IMR-90 (cell line): ENCODE measurements at regions not wholly inside any gene's neighbourhood (a gene's known extent, or its start where the extent isn't known, plus 50 kb on each side); places are given as distances from the start of the nearest gene placed in this dataset.
A peak's percentile ranks its signal among the peaks of the same experiment; 100 is the strongest.

Source experiments
- ATAC-seq: fragments of 200-7000 bp; cut with Tn5 transposase; 2 replicates; pipeline ENCODE4 v1.9.1; 2020; ENCODE audit warnings: low read depth, mild to moderate bottlenecking, moderate library complexity
- BruUV-seq: library from RNA; stranded (reverse); fragments of 400-500 nt; replicated peaks from 2 replicates; lab custom pipeline; 2021; lab: Mats Ljungman, UMichigan
- CTCF ChIA-PET: fragments of 300-600 bp; formaldehyde crosslinking; extraction: SDS; loops from one replicate; lab custom pipeline; 2021; ENCODE audit warnings: antibody characterized with exemption; lab: Yijun Ruan, JAX
- POLR2A ChIA-PET: fragments of 300-600 bp; sonication (Branson Sonifier 250); formaldehyde crosslinking; loops from one replicate; lab custom pipeline; 2022; ENCODE audit warnings: antibody characterized with exemption; ENCODE audit not compliant: unreplicated experiment; lab: Charles Lee
- DNase-seq: peaks from one replicate; pipeline ENCODE4 v3.0.0; 2013
- H2AFZ ChIP-seq: replicated peaks from 2 replicates; pipeline ENCODE3; 2013; ENCODE audit warnings: low read length, mild to moderate bottlenecking; ENCODE audit not compliant: poor library complexity
- H2AK5ac ChIP-seq: 2 replicates; pipeline ENCODE4 v1.6.1; 2013; ENCODE audit warnings: low read depth, low read length, inconsistent platforms
- H2AK9ac ChIP-seq: replicated peaks from 2 replicates; pipeline ENCODE3; 2013; ENCODE audit warnings: mild to moderate bottlenecking, low read depth, low read length, moderate library complexity; ENCODE audit not compliant: poor library complexity
- H2BK120ac ChIP-seq: 2 replicates; pipeline ENCODE4 v1.6.1; 2013; ENCODE audit warnings: low read depth, low read length, inconsistent platforms
- H2BK15ac ChIP-seq: 3 replicates; pipeline ENCODE4 v1.6.1; 2013; ENCODE audit warnings: low read depth, low read length, inconsistent platforms
- H2BK20ac ChIP-seq: 2 replicates; pipeline ENCODE4 v1.6.1; 2013; ENCODE audit warnings: low read depth, mild to moderate bottlenecking, inconsistent platforms, low read length, moderate library complexity
- H2BK5ac ChIP-seq: 2 replicates; pipeline ENCODE4 v1.6.1; 2013; ENCODE audit warnings: mild to moderate bottlenecking, low read depth, low read length, inconsistent platforms; ENCODE audit not compliant: poor library complexity, severe bottlenecking
- H3K14ac ChIP-seq: replicated peaks from 2 replicates; pipeline ENCODE4 v1.6.1; 2013; ENCODE audit warnings: low read depth, low read length, inconsistent platforms
- H3K18ac ChIP-seq: 2 replicates; pipeline ENCODE4 v1.6.1; 2013; ENCODE audit warnings: low read depth, low read length, control low read depth
- H3K23ac ChIP-seq: 2 replicates; pipeline ENCODE4 v1.6.1; 2013; ENCODE audit warnings: low read depth, low read length, inconsistent platforms
- H3K27ac ChIP-seq: 2 replicates; pipeline ENCODE4 v1.5.1; 2013; ENCODE audit warnings: mild to moderate bottlenecking, control low read depth, low read length; ENCODE audit not compliant: insufficient read depth
- H3K27me3 ChIP-seq: 2 replicates; pipeline ENCODE4 v1.6.1; 2013; ENCODE audit warnings: low read length; ENCODE audit not compliant: control insufficient read depth, insufficient read depth
- H3K36me3 ChIP-seq: 2 replicates; pipeline ENCODE4 v1.6.1; 2013; ENCODE audit warnings: low read length, mixed read lengths; ENCODE audit not compliant: control insufficient read depth, insufficient read depth
- H3K4ac ChIP-seq: 2 replicates; pipeline ENCODE4 v1.6.1; 2013; ENCODE audit warnings: low read depth, low read length, inconsistent platforms
- H3K4me1 ChIP-seq: 2 replicates; pipeline ENCODE4 v1.6.1; 2013; ENCODE audit warnings: low read length, mixed read lengths; ENCODE audit not compliant: control insufficient read depth, insufficient read depth
- H3K4me2 ChIP-seq: 2 replicates; pipeline ENCODE4 v1.6.1; 2013; ENCODE audit warnings: low read depth, mild to moderate bottlenecking, control low read depth, low read length, moderate library complexity
- H3K4me3 ChIP-seq: 2 replicates; pipeline ENCODE4 v1.5.1; 2013; ENCODE audit warnings: low read depth, mild to moderate bottlenecking, control low read depth, low read length, moderate library complexity; ENCODE audit not compliant: insufficient read depth
- H3K56ac ChIP-seq: 2 replicates; pipeline ENCODE4 v1.6.1; 2013; ENCODE audit warnings: low read length, inconsistent platforms; ENCODE audit not compliant: insufficient read depth; ENCODE audit errors: extremely low read depth
- H3K79me1 ChIP-seq, 2 experiments: 2 replicates each; pipeline ENCODE4 v1.6.1; 2013; ENCODE audit warnings: low read length in 2 of 2, inconsistent platforms in 1 of 2, low read depth in 1 of 2
- H3K9ac ChIP-seq: 2 replicates; pipeline ENCODE4 v1.6.1; 2013; ENCODE audit warnings: low read depth, low read length, control low read depth
- H3K9me1 ChIP-seq: 2 replicates; pipeline ENCODE4 v1.6.1; 2013; ENCODE audit warnings: low read length, inconsistent platforms; ENCODE audit not compliant: insufficient read depth
- H3K9me3 ChIP-seq: 2 replicates; pipeline ENCODE4 v1.6.1; 2013; ENCODE audit warnings: low read length; ENCODE audit not compliant: control insufficient read depth, insufficient read depth
- H4K20me1 ChIP-seq: 2 replicates; pipeline ENCODE4 v1.6.1; 2013; ENCODE audit warnings: low read length, inconsistent platforms; ENCODE audit not compliant: insufficient read depth
- H4K5ac ChIP-seq: 2 replicates; pipeline ENCODE4 v1.6.1; 2013; ENCODE audit warnings: mild to moderate bottlenecking, low read depth, low read length, control low read depth
- H4K8ac ChIP-seq, 2 experiments: 2 replicates each; pipeline ENCODE4 v1.6.1; 2013; ENCODE audit warnings: low read depth in 2 of 2, low read length in 2 of 2, control low read depth in 1 of 2, inconsistent platforms in 1 of 2
- H4K91ac ChIP-seq: 2 replicates; pipeline ENCODE4 v1.6.1; 2013; ENCODE audit warnings: low read depth, low read length, inconsistent platforms; ENCODE audit not compliant: insufficient read depth
- CHD1 ChIP-seq: IDR thresholded peaks from 2 replicates; pipeline ENCODE4 v1.6.1; 2012; ENCODE audit warnings: low read depth, low read length, improper control_type of control experiment
- WGBS, 2 experiments: methylation state at CpG; one replicate each; pipeline versions ENCODE4 v1.1.5 to v1.1.7; 2013; ENCODE audit warnings: missing lambda C conversion rate in 2 of 2; ENCODE audit not compliant: insufficient read length in 1 of 2; ENCODE audit errors: extremely low coverage in 2 of 2; 5-methylcytosine and 5-hydroxymethylcytosine counted together
- dilution Hi-C: fragments of 300-500 bp; cut with HindIII; formaldehyde crosslinking; loops from one replicate; pipeline ENCODE4 v1.14.3; 2018; ENCODE audit warnings: low sequenced_read_pairs; ENCODE audit not compliant: unreplicated experiment
- in situ Hi-C: fragments of 300-500 bp; cut with MboI; formaldehyde crosslinking; loops from 3 replicates; pipeline ENCODE4 v1.14.3; 2019; ENCODE audit warnings: low sequenced_read_pairs, inconsistent platforms, mixed read lengths
- intact Hi-C: fragments of 100-400 bp; cut with micrococcal nuclease; formaldehyde crosslinking; loops from 2 replicates; pipeline ENCODE4 v1.10.0; 2022

GRCh38 chr1:234701737-234702341 lies 91.9 kb upstream of the IRF2BP2 start:
- no peak overlapping the region for H2AFZ ChIP-seq
- BruUV-seq, result no TSS peak
- no peak overlapping the region for H4K5ac ChIP-seq
- no peak overlapping the region for H3K9ac ChIP-seq
- H4K8ac ChIP-seq, result no peak overlapping the region
- no peak overlapping the region for H3K4me3 ChIP-seq
- no peak overlapping the region; the same call in 1 of the 2 replicates for H3K14ac ChIP-seq
- no peak overlapping the region for H2BK120ac ChIP-seq
- H3K9me1 ChIP-seq, result peaks cover 9% of the 10 kb centered on the region; the same call in 1 of the 2 replicates
- ATAC-seq (no peak), DNase-seq (no peak)
- CTCF ChIA-PET, result no interaction called here
- no peak overlapping the region for H2BK20ac ChIP-seq
- intact Hi-C loops (no loop called here), in situ Hi-C loops (no loop called here), dilution Hi-C loops (no loop called here)
- H4K20me1 ChIP-seq, result no peaks in the 10 kb centered on the region
- no peak overlapping the region for H3K27ac ChIP-seq
- H3K56ac ChIP-seq, result no peak overlapping the region
- H3K36me3 ChIP-seq, result no peaks in the 10 kb centered on the region
- H2AK9ac ChIP-seq, result no peak overlapping the region
- no peak overlapping the region for H3K4ac ChIP-seq
- H3K4me1 ChIP-seq, result peaks cover 11% of the 10 kb centered on the region
- no peaks in the 10 kb centered on the region for H3K79me1 ChIP-seq
- POLR2A ChIA-PET, result no interaction called here
- no peak overlapping the region for H4K91ac ChIP-seq
- no peak overlapping the region for H2BK5ac ChIP-seq
- H2BK15ac ChIP-seq, result no peak overlapping the region
- peak overlapping the region; percentile 40; the same call in 1 of the 2 replicates for H2AK5ac ChIP-seq
- no peak overlapping the region for H3K18ac ChIP-seq
- no peak overlapping the region for H3K4me2 ChIP-seq
- TF ChIP-seq CHD1, result no peak
- H3K27me3 ChIP-seq, result no peaks in the 10 kb centered on the region
- H3K23ac ChIP-seq, result no peak overlapping the region
- H3K9me3 ChIP-seq, result no peaks in the 10 kb centered on the region
- WGBS, 2 experiments, result 50% methylated on average over 2 of the region's 6 CpGs; no CpG with 5 or more reads in 1 of the 2 experiments
